Activated T-helper 17 cell treated with anti-CD3 and anti-CD28 coated beads, Interleukin-2, amount 50 U/mL, for 72 hours (primary cell): ENCODE measurements at regions not wholly inside any gene's neighbourhood (a gene's known extent, or its start where the extent isn't known, plus 50 kb on each side); places are given as distances from the start of the nearest gene placed in this dataset.

ENCODE experiments used
- ATAC-seq: fragments of 150-1000 bp; cut with Tn5 transposase; replicated peaks from 2 replicates; pipeline ENCODE4 v1.10.0; 2021; ENCODE audit warnings: mild to moderate bottlenecking, moderate library complexity
- H3K27ac Mint-ChIP-seq: one replicate; pipeline ENCODE4 v1.8.0; 2022; ENCODE audit warnings: mixed read lengths
- H3K27me3 Mint-ChIP-seq: one replicate; pipeline ENCODE4 v1.8.0; 2022; ENCODE audit warnings: mixed read lengths
- H3K36me3 Mint-ChIP-seq: one replicate; pipeline ENCODE4 v1.8.0; 2022; ENCODE audit warnings: low read depth, mild to moderate bottlenecking, mixed read lengths
- H3K4me1 Mint-ChIP-seq: one replicate; pipeline ENCODE4 v1.8.0; 2022; ENCODE audit warnings: mixed read lengths
- H3K4me3 Mint-ChIP-seq: one replicate; pipeline ENCODE4 v1.8.0; 2022; ENCODE audit warnings: mild to moderate bottlenecking, mixed read lengths
- H3K9me3 Mint-ChIP-seq: one replicate; pipeline ENCODE4 v1.8.0; 2022; ENCODE audit warnings: mixed read lengths

DNA sequence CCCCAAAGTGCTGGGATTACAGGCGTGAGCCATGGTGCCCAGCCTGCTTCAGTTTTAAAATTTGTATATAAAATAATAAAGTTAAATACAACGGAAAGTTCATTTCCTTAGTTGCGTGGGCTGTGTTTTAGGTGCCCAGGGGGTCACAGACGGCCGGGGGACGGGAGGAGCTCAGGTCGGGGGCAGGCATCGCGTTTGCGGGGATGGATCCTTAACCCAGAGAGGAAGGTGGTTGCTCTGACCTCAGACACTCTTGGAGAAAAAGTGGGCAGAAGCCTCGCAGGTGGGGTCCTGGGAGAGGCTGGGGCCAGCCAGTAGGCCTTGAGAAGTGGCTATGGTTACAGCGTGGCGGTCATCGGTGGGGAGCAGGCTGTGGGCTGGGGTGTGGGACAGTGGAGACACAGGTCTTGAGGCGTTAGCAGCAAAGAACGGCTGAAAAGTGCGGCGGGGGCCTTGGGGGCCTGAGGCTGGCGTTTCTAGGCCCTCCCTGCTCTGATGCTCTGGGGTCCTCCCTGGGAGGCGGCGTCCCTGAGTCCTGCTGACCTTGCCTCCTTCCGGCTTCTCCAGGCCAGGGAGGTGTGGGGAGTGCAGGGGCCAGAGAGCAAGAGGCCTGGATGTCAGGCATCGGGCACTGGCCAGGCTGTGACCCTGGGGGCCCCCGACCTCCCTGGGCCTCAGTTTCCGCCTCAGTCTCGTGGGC, 54.4 kb downstream of the UNCX start:
- no peaks in the 10 kb centered on the region for H3K9me3 Mint-ChIP-seq
- no peaks in the 10 kb centered on the region for H3K4me1 Mint-ChIP-seq
- H3K27ac Mint-ChIP-seq = no peak overlapping the region
- no peak overlapping the region for H3K4me3 Mint-ChIP-seq
- no peak for ATAC-seq
- no peaks in the 10 kb centered on the region for H3K36me3 Mint-ChIP-seq
- peaks cover 7% of the 10 kb centered on the region for H3K27me3 Mint-ChIP-seq

DNA sequence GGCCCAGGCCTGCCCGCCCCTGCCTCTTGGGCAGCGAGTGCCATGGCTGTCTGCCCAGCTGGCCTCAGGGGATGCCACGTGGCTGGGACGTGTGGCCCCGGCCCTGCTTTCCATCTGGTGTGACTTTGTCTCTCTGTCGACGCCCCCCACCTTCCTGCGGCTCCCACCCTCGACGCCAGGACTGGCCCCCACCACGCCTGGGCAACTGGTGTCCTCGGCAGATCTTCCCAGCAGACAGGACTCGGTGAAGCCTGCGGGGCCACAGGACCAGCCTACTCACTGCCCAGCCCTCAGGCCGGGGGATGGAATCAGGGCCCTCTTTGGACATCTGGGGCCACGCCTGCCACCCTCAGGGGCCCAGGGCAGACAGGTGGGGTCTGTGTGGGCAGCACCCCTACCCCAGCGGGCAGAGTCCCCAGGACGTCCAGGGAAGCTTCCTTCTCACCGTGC, 55.1 kb downstream of the UNCX start:
- Mint-ChIP-seq H3K9me3 (no peaks in the 10 kb centered on the region), H3K4me1 (no peaks in the 10 kb centered on the region), H3K36me3 (no peaks in the 10 kb centered on the region), H3K27ac (no peak overlapping the region), H3K4me3 (no peak overlapping the region), H3K27me3 (peaks cover 7% of the 10 kb centered on the region)
- ATAC-seq = no peak

DNA sequence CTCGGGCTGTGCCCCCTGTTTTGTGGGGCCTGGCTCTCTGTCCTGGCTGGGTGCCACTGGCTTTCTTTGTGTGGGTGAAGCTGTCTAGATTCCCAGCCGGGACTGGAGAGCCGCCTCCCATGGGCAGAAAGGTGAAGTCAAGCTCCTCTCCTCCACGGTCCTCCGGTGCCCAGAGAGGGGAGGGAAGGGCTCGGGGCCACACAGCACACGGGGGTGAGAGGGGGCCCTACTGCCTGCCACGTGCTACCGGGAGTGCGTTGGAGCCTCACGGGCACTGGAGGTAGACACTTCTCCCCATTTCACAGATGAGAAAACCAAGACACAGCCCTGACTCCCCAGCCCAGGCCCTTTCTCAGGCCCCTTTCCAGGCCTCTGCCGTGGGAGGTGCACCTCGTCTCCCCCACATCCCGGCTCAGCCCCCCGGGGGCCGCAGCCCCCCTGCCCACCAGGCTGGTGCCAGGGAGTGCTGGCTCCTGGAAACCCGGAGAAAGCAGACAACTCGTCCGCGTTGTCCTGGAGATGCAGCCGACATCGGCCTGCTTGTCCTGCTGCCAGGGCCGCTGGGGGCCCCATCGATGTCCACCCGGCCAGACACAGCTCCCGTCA, 55.8 kb downstream of the UNCX start:
- no peak for ATAC-seq
- no peaks in the 10 kb centered on the region for H3K4me1 Mint-ChIP-seq
- H3K9me3 Mint-ChIP-seq = no peaks in the 10 kb centered on the region
- H3K27me3 Mint-ChIP-seq = peaks cover 10% of the 10 kb centered on the region
- H3K27ac Mint-ChIP-seq = no peak overlapping the region
- no peaks in the 10 kb centered on the region for H3K36me3 Mint-ChIP-seq
- no peak overlapping the region for H3K4me3 Mint-ChIP-seq

DNA sequence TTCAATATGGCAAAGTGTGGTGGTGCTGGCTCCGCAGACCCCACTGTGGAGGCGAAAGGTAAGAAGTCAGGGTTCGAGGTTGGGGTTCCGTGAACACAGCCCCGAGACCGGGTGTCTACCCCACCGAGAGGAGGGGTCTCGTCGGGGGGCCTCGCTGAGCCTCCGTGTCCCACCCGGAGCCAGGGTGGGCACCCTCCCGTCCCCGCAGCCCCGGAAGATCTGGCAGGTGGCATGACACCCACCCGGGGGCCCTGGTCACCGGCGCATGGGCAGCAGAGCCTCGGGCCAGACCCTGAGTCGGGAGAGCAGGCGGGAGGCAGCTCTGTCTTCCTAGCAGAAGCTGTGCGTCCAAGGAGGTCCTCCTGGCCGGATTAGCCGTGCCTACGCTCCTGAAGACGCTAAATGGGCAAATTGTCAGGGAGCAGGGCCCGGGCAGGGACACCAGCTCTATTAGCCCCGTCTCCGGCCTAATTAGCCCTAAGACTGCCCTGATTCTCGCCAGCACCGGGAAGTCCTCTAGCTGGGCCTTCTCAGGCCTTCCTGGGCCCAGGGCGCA, 56.4 kb downstream of the UNCX start:
- Mint-ChIP-seq H3K4me1 (no peaks in the 10 kb centered on the region), H3K27me3 (peaks cover 10% of the 10 kb centered on the region), H3K27ac (no peak overlapping the region), H3K9me3 (no peaks in the 10 kb centered on the region), H3K36me3 (no peaks in the 10 kb centered on the region), H3K4me3 (peak overlapping the region; percentile 58)
- ATAC-seq = no peak

DNA sequence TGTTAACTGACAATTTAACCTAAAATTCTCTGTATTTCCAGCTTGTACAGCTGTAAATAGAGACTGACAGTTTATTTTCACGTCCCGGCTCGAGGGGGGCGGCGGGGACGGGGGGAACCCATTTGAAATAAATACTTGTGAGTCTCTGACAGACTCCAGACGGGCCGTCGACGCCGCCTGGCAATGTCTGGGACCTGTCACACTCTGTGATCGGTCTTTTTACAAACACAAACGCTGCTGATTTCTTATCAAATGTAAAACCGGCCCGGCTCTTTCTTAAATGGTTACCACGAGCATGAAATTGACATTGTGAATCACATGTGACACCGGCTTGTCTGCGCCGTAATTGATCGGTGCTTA, 57.0 kb downstream of the UNCX start:
- Mint-ChIP-seq H3K27ac (no peak overlapping the region), H3K36me3 (no peaks in the 10 kb centered on the region), H3K4me3 (peak overlapping the region; percentile 58), H3K9me3 (no peaks in the 10 kb centered on the region), H3K27me3 (peaks cover 10% of the 10 kb centered on the region), H3K4me1 (no peaks in the 10 kb centered on the region)
- no peak for ATAC-seq

DNA sequence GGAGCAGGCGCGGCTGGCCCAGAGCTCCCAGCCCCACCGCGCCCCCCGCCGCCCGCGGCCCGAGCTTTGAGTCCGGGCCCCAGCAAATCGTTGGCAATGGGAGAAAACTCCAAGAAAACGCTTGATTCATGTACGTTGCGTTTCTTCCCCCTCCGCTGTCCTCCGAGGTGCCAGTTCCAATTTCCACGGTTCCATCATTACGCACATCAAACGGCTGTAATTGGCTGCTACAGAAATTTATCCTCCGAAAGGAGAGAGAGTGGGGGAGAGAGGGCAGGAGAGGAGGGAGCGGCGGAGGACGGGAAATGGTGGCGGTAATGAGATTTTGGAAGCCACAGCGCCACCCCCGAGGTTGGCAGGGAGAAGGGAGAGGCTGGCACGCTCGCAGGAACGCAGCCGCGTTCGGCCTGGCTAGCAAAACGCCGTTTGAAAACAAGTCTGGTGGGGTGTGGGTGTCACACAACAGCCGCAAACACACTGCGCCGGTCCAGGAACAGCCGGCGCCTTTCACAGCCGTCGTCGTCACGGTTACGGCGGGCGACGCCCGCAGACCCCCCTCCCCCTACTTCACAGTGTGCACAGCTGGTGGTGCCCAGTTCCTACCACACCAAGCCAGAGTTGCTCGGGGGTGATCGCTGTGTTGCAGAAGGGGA, 57.5 kb downstream of the UNCX start:
- Mint-ChIP-seq H3K27me3 (peaks cover 10% of the 10 kb centered on the region), H3K9me3 (no peaks in the 10 kb centered on the region), H3K36me3 (no peaks in the 10 kb centered on the region), H3K4me1 (no peaks in the 10 kb centered on the region), H3K27ac (no peak overlapping the region), H3K4me3 (peak overlapping the region; percentile 58)
- ATAC-seq = no peak

DNA sequence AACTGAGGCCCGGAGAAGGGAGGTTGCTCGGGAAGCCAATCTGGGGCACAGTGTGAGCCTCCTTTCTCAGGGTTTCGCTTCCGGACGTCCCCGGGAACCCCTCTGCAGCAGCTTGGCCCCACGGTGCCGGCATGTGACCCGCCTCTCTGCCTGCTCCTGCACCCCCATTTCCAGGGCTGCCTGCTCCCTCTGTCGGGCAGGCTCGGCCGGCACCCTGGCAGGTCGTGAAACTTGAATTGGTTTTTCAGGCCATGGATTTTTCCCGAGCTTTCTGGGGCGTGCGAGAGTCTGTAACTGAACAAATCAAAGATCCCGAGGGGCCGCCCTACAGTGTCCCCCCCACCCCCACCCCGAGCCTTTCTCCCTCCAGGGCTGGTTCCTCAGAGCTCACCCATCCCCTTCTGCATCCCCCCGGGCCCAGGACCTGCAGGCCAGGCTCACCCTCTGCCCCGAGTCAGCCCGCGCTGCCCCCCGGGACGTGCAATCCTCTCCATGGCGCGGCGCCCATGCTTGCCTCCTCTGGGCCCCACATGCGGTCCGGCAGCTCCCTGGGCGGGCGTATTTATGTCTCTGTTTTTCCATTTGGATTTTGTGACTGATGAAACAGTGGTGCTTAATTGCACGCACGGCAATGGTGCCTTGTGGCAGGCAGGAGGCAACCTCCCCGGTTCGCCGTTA, 58.1 kb downstream of the UNCX start:
- no peaks in the 10 kb centered on the region for H3K36me3 Mint-ChIP-seq
- H3K4me3 Mint-ChIP-seq = peak overlapping the region; percentile 58
- no peak for ATAC-seq
- H3K27me3 Mint-ChIP-seq = peaks cover 10% of the 10 kb centered on the region
- no peaks in the 10 kb centered on the region for H3K9me3 Mint-ChIP-seq
- no peaks in the 10 kb centered on the region for H3K4me1 Mint-ChIP-seq
- H3K27ac Mint-ChIP-seq = no peak overlapping the region

DNA sequence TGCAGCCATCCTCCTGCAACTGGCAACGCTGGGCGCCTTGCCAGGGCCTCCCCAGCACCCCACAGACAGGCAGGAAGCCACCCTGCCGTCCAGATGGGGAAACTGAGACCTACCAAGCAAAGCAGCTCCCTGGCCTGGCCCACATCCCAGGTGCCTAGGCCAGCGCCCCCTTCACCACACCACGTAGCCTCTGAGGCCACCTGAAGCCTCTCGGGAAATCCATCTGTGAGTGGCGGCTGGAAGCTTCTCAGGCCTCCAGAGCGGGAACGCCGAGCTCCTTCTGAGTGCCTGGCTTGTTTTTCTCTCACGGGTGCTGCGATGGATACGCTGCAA, 58.7 kb downstream of the UNCX start:
- Mint-ChIP-seq H3K36me3 (no peaks in the 10 kb centered on the region), H3K4me3 (peak overlapping the region; percentile 40), H3K9me3 (no peaks in the 10 kb centered on the region), H3K27me3 (peaks cover 10% of the 10 kb centered on the region), H3K4me1 (no peaks in the 10 kb centered on the region), H3K27ac (no peak overlapping the region)
- ATAC-seq = no peak

DNA sequence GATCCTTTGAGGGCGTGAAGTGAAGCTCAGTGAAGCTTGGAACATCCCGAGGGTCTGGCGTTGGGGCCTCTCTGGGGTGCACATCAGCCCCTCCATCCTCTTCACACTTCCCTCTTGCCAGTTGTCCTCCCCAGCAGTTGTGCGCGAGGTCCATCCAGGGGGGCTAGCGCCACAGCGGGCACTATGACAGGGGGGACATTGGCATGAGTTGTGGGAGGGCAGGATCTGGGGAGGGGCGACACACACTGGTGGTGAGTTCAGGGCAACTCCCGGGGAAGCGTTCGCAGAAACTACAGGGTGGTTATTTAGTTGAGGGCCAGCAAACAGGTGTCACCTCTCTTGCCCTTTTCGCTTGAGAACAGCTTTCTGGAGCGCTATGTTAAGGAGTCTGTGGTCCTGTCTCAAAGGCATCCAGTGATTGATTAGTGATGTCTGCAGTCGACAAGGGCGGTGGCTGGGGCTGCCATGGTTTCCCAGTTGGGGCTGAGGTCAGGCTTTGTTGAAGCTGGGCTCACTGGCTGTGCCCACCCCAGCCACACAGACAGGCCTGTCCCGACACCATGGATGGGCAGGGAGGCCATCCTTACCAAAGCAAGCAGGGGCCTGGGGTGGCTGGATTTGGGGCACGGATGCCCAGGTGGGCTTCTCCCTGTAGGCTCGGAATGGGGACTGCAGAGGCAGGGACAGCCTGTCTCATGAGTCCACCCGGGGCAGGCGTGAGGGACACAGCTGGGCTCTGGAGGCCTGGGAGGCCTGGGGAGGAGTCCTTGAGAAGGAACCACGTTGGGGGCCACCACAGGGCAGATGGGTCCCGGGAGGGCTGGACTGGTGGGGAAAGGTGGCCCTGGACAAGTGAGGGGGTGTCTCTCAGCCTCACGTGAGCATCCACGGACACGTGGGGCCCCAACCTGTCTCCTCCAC, 59.4 kb downstream of the UNCX start:
- H3K27me3 Mint-ChIP-seq = peaks cover 10% of the 10 kb centered on the region
- no peaks in the 10 kb centered on the region for H3K36me3 Mint-ChIP-seq
- no peaks in the 10 kb centered on the region for H3K4me1 Mint-ChIP-seq
- H3K27ac Mint-ChIP-seq = no peak overlapping the region
- ATAC-seq = no peak
- H3K4me3 Mint-ChIP-seq = peak overlapping the region; percentile 40
- no peaks in the 10 kb centered on the region for H3K9me3 Mint-ChIP-seq

DNA sequence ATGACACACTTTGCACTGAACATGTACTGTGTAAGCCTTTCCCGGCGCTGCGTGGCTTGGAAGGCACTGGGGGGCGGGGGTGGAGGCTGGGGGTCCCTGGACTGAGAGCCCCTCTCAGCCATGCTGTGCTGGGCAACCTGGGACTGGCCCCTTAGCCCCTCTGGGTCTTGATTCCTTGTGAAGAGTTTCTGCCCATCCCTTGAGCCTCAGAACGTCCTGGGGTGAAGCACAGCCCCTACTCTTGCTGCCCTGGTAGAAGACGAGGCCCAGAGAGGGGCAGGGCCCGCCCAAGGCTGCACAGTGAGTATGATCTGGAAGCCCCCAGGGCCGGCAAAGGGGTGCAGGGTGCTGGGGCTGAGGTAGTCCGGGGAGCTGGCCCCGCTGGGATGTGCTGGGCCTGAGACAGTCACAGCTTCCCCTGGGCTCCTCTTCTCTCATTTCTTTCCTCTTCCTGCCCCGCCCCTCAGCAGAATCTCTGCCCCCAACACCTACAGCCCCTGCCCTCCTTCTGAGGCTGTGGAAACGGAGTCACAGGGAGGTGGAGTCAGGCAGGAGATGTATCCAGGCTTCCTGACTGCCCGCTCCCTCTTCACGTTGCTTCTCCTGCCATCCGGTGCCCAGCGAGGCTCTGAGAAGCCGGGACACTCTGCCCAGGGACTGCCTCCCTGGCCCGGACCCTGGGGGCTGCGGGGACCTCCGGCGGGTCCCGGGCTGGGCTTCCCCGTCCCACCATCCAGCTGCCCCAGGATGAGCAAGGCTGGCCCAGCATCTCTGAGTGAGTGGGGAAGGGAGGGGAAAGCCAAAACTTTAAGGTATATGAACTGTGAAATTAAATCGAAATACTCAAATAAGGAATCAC, 60.5 kb downstream of the UNCX start:
- no peaks in the 10 kb centered on the region for H3K36me3 Mint-ChIP-seq
- no peaks in the 10 kb centered on the region for H3K9me3 Mint-ChIP-seq
- ATAC-seq = no peak
- H3K4me3 Mint-ChIP-seq = no peak overlapping the region
- peaks cover 14% of the 10 kb centered on the region for H3K27me3 Mint-ChIP-seq
- no peak overlapping the region for H3K27ac Mint-ChIP-seq
- no peaks in the 10 kb centered on the region for H3K4me1 Mint-ChIP-seq

DNA sequence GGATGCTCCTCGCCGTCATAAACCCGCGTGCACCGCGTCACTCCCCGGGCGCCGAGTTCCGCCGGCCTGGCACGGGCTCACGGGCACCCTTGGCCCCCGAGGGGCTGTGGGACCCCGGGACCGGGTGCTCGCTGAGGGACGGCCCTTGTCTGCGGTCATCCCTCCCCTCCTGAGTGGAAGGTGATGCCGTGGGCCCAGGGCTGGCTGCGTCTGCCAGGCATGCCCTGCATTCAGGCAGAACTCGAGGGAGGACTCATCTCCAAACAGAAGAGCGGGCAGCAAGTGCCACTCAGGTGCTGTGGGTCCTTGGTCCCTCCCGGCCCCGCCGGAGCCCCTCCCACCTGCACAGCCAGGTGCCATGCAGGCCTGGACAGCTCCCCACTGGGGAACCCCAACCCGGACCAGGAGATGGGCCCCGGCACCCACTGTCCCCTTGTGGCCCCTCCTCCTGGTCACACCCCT, 61.3 kb downstream of the UNCX start:
- Mint-ChIP-seq H3K4me1 (no peaks in the 10 kb centered on the region), H3K36me3 (no peaks in the 10 kb centered on the region), H3K4me3 (no peak overlapping the region), H3K27me3 (peaks cover 14% of the 10 kb centered on the region), H3K9me3 (no peaks in the 10 kb centered on the region), H3K27ac (no peak overlapping the region)
- no peak for ATAC-seq

DNA sequence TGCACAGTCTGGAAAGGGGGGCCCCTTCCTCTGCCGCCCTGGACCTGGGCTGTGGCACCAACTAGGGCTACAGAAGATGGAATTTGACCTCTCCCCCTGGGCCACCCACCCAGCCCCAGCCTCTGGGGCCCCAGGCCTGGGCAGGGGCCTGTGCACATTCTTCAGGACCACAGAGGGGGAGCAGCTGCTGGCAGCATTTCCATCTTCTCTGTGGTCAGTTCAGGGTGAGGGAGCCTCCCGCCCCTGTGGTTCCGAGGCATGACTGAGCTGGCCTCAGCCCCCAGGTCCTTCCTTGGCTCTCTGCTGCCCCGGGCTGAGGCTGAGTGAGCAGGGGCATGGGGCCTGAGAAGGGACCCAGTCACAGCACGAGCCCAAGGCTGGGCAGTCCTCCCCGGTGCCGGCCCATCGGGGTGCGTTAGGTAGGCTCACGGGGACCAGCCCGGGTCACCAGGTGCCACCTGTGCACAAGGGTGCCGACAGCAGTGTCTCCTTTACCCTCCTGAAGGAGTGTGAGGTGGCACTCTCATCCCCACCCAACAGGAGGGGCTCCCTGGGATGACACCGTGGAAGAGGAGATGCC, 63.2 kb downstream of the UNCX start:
- ATAC-seq = no peak
- no peak overlapping the region for H3K27ac Mint-ChIP-seq

More for the DNA sequence above, 63.2 kb downstream of the UNCX start:
- Mint-ChIP-seq H3K4me3 (no peak overlapping the region), H3K27me3 (peaks cover 14% of the 10 kb centered on the region), H3K4me1 (no peaks in the 10 kb centered on the region), H3K36me3 (no peaks in the 10 kb centered on the region), H3K9me3 (no peaks in the 10 kb centered on the region)
